ELR (cell line): ENCODE measurements at regions not wholly inside any gene's neighbourhood (a gene's known extent, or its start where the extent isn't known, plus 50 kb on each side); places are given as distances from the start of the nearest gene placed in this dataset.

Experiments
- DNase-seq: peaks from one replicate; pipeline ENCODE4 v3.0.0-alpha.2; 2015; ENCODE audit warnings: low read depth

- no peak for DNase-seq
Measured at GRCh38 chr14:104356020-104356737, 217.8 kb downstream of the KIF26A start.

DNA sequence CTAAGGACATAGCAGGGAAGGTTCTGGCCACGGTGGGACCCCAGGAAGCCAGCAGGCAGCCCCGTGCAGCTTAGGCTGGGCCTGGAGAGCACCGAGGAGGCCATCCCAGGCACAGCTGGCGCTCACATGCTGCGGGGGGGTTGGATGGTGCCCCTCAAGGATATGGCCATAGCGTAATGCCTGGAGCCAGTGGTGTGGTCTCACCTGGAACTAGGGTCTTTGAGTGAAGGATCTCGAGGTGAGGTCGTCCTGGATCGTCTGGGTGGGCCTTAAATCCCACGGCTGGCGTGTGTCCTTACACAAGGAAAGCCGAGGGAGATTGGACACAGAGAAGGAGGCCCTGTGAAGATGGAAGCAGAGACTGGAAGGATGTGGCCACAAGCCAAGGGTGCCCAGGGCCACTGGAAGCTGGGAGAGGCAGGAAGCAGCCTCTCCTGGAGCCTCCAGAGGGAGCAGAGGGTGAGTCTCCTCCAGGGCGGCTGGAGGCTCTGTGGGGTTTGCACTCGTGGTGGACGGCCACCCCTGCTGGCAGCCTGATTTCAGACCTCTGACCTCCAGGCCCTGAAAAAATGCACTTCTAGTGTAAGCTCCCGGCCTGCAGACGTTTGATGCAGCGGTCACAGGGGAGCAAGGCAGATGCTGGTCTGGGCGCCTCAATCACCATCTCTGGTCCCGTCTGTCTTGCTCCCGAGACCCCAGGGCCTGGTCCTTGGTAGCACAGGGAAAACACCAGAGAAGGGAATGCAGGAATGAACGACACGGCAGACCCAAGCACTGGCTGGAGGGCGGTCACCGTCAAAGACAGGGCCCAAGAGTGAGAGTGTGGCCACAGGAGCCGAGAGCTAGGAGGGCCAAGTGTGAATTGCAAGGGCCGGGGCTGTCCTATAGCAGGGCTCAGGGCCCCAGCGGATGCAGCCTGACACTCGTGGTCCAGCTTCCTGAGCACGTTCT lies 218.6 kb downstream of the KIF26A start:
- DNase-seq = no peak

DNA sequence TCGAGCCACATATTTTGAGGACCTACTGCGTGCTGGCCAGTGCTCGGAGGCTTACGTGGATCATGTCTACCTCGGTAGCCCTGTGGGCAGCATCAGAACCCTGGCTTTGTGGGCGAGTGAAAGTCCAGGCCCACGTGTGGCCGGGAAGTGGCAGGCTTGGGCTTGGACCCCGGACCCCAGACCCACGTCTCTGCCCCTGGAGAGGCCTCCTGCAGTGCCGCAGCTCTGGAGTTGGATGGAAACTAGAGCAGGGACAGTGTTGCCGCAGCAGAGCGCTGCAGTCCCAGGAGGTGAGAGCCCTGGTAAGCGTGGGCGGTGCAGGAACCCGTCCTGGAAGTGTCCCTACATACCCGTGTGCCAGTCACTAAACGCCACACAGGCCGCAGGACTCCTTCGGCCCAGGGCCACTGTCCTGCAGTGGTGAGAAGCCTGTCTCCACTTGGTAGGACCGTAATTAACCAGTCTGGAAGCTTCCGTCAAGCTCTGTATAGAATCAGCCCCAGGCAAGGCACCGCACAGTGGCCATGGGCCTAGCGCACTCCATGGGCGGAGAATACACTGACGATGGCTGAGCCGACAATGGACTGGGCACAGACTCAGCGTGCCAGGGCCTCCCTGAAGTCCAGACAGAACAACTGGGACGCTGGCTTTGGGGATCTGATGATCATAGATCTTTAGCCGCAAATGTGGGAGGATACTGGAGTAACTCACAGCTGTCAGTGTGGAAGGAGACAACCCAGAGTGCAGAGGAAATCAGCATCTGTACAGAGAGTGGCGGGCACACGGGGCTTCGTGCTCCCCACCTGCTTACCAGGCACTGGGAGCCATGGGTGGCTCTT lies 219.5 kb downstream of the KIF26A start:
- DNase-seq = no peak

DNA sequence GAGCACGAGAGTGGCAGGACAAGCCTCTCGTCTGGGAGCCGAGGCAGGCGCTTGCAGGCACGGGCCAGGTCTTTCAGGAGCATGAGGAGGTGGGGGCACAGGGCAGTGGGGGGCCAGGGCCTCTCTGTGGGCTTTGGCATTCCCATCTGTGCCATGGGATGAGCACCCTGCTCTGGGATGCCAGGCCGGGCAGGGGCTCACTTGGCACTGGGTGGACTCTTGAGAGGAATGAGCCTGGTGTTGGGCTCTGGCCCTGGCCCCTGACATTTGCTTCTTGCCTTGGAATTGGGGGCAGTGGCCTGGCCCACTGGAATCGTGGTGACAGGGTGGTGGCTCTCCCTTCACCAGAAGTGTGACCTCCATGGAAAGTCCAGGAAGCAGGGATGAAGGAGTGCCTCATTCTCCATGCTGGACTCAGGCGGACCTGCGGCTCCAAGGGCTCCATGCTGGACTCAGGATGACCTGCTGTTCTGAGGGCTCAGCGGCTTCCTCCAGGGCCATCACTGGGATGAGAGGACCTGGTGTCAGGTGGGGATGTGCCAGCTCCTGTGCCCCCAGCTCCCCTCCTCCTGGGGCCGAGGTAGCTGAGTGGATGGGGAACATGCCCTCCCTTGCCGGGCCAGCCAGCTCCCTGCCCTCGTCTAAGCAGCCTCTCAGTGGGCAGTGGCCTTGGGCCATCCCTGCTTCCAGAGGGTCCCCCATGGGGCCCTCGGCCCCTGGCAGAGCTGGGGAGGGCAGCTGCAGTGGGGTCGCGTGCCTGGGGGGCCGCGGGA lies 220.3 kb downstream of the KIF26A start:
- no peak for DNase-seq

GRCh38 chr14:104359301-104359968 lies 220.1 kb upstream of the C14orf180 start:
- no peak for DNase-seq

GRCh38 chr14:104359969-104360442 lies 219.6 kb upstream of the C14orf180 start:
- no peak for DNase-seq

GRCh38 chr14:104360501-104360900 lies 219.1 kb upstream of the C14orf180 start:
- DNase-seq = no peak

DNA sequence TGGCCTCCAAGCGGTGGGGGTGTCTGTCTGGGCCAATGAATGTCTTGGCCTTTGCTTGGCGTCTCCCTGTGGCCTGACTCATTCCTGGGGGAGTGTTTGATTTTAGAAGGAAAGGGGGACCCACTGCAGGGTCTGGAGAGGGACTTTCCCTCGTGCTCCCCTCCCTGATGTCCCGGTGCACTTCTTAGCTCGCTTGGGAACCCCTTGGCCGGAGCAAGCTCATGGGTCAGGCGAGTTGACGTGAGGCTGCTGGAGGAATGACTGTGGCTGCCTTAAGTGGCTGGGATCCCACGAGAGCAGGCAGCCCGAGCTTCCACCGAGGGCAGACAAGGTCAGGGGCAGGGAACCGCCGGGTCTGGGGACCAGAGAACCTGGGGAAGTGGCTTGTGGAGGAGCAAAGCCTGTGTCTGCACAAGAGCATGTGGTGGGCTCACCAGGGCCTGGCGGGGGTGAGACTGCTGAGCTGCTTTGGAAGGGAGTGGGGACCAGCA lies 218.4 kb upstream of the C14orf180 start:
- no peak for DNase-seq

GRCh38 chr14:104361921-104362681 lies 217.5 kb upstream of the C14orf180 start:
- DNase-seq = no peak

- no peak for DNase-seq
Measured at GRCh38 chr14:104362761-104363605, 216.6 kb upstream of the C14orf180 start.

DNA sequence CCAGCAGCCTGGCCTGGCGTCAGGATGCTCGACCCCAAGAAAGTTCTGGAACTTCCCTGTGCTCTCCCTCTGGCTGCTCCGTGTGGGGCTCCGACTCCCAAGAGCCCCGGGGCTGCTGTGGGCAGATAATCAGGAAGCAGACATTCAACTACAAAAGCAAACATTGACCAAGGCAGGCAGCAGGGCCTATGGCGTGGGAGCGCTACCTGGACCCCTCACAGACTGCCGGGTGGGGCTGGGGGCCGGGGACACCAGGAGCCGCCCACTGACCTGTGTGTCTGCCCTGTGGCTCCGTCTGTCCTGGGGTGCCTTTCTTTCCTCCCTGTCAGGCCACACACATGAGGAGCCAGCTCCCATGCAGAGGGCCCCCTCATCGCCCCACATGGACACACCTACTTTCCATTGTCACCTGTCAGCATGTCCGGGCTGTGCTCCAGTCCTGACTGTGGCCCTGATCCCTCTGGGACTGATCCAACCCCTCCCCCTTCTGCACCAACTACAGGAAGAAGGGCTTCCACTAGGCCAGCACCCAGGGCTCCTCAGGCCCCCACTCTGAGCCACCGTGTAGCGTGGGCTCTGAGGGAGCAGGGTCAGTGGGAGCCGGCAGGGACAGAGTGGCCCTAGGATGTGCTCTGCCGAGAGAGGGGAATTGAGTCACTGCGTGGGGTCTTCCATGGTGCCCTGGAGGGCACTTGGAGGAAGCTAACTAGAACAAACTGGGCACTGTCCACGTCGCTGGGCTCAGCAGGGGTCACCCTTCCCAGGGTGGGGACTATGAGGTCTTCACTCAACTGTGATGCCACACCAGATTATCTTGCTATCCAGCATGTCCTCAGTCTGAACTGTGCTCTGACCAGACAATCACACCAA lies 215.4 kb upstream of the C14orf180 start:
- no peak for DNase-seq

GRCh38 chr14:104364830-104365229 lies 214.7 kb upstream of the C14orf180 start:
- no peak for DNase-seq

- no peak for DNase-seq
Measured at GRCh38 chr14:104366931-104367865, 212.4 kb upstream of the C14orf180 start.

- no peak for DNase-seq
Measured at GRCh38 chr14:104367866-104368750, 211.5 kb upstream of the C14orf180 start.

GRCh38 chr14:104368751-104369100 lies 210.8 kb upstream of the C14orf180 start:
- DNase-seq = no peak

- no peak for DNase-seq
Measured at GRCh38 chr14:104369208-104369607, 210.4 kb upstream of the C14orf180 start.
